ENCODE measurements at regions not wholly inside any gene's neighbourhood (a gene's known extent, or its start where the extent isn't known, plus 50 kb on each side); places are given as distances from the start of the nearest gene placed in this dataset.

GRCh38 chr9:88326936-88327335, 61.3 kb upstream of the SPIN1 start:
- DNase-seq: no peak

GRCh38 chr9:88326015-88326414, 62.2 kb upstream of the SPIN1 start:
- DNase-seq: no peak

- DNase-seq: peak; percentile 64
These were observed 65.2 kb upstream of the SPIN1 start for GRCh38 chr9:88322906-88323566.

GRCh38 chr9:88321764-88322163, 66.5 kb upstream of the SPIN1 start:
- no peak for DNase-seq

GRCh38 chr9:88320748-88321415, 67.4 kb upstream of the SPIN1 start:
- DNase-seq: no peak

- no peak for DNase-seq
These were observed 68.1 kb upstream of the SPIN1 start for GRCh38 chr9:88319936-88320747.

- DNase-seq: peak; percentile 61
These were observed 74.7 kb upstream of the SPIN1 start for GRCh38 chr9:88313364-88314220.

- no peak for DNase-seq
These were observed 75.6 kb upstream of the SPIN1 start for GRCh38 chr9:88312517-88313103.

GRCh38 chr9:88312045-88312444, 76.2 kb upstream of the SPIN1 start:
- DNase-seq: no peak

GRCh38 chr9:88310310-88310980, 77.8 kb upstream of the SPIN1 start:
- no peak for DNase-seq

GRCh38 chr9:88308831-88309560, 79.2 kb upstream of the SPIN1 start:
- DNase-seq: no peak

GRCh38 chr9:88307136-88307535, 81.1 kb upstream of the SPIN1 start:
- no peak for DNase-seq

- no peak for DNase-seq
These were observed 84.4 kb upstream of the SPIN1 start for GRCh38 chr9:88303721-88304451.

GRCh38 chr9:88302579-88303324, 85.5 kb upstream of the SPIN1 start:
- DNase-seq: no peak

GRCh38 chr9:88300556-88300955, 87.7 kb upstream of the SPIN1 start:
- DNase-seq: no peak

- DNase-seq: no peak
These were observed 96.4 kb upstream of the SPIN1 start for GRCh38 chr9:88291856-88292255.

- no peak for DNase-seq
These were observed 97.2 kb upstream of the SPIN1 start for GRCh38 chr9:88291056-88291455.

GRCh38 chr9:88289532-88289931, 98.7 kb upstream of the SPIN1 start:
- no peak for DNase-seq

GRCh38 chr9:88287972-88288371, 100.3 kb upstream of the SPIN1 start:
- DNase-seq: no peak

All from CD4-positive, alpha-beta T cell treated with Interleukin-17A for 4 hours (primary cell).